Lower lobe of right lung (tissue), 2 donors: ENCODE measurements at regions not wholly inside any gene's neighbourhood (a gene's known extent, or its start where the extent isn't known, plus 50 kb on each side); places are given as distances from the start of the nearest gene placed in this dataset.

Source experiments
- ATAC-seq, 2 donors: fragments of 200-7000 bp; cut with Tn5 transposase; one replicate each; pipeline ENCODE4 v1.9.1; 2020 to 2022; ENCODE audit warnings: mild to moderate bottlenecking in 2 of 2, moderate library complexity in 2 of 2
- DNase-seq: peaks from one replicate; pipeline ENCODE4 v3.0.0-alpha.2; 2020
- H3K27ac ChIP-seq: fragments of 200-600 bp; one replicate; pipeline ENCODE4 v1.8.0; 2022
- H3K27me3 ChIP-seq: fragments of 200-600 bp; one replicate; pipeline ENCODE4 v1.8.0; 2022; ENCODE audit warnings: low read depth
- H3K36me3 ChIP-seq: fragments of 200-600 bp; one replicate; pipeline ENCODE4 v1.8.0; 2022; ENCODE audit warnings: mild to moderate bottlenecking
- H3K4me1 ChIP-seq: fragments of 200-600 bp; one replicate; pipeline ENCODE4 v1.8.0; 2022
- H3K4me3 ChIP-seq: fragments of 200-600 bp; one replicate; pipeline ENCODE4 v1.8.0; 2022; ENCODE audit warnings: mild to moderate bottlenecking
- H3K9me3 ChIP-seq: fragments of 200-600 bp; one replicate; pipeline ENCODE4 v1.8.0; 2022
- CTCF ChIP-seq: fragments of 200-600 bp; IDR thresholded peaks from one replicate; pipeline ENCODE4 v1.8.0; 2022; ENCODE audit warnings: antibody characterized with exemption, mild to moderate bottlenecking
- intact Hi-C: fragments of 100-400 bp; cut with DNase I; formaldehyde crosslinking; loops from one replicate; pipeline ENCODE4 v1.11.0; 2022
- donor health status: DM: no; HTN: yes; CAD: no; lungs with severe emphysema.

- Histone ChIP-seq H3K4me1 (no peaks in the 10 kb centered on the region), H3K36me3 (no peaks in the 10 kb centered on the region), H3K9me3 (no peaks in the 10 kb centered on the region), H3K27me3 (no peaks in the 10 kb centered on the region), H3K4me3 (no peak overlapping the region), H3K27ac (no peak overlapping the region)
- TF ChIP-seq CTCF: no peak
- intact Hi-C loops: no loop called here
- DNase-seq (no peak), ATAC-seq (no peak)
Observed at GRCh38 chrY:14139521-14139920, 83.5 kb downstream of the VCY1B start.

- Histone ChIP-seq H3K4me3 (no peak overlapping the region), H3K9me3 (no peaks in the 10 kb centered on the region), H3K36me3 (no peaks in the 10 kb centered on the region), H3K27me3 (no peaks in the 10 kb centered on the region), H3K4me1 (no peaks in the 10 kb centered on the region), H3K27ac (no peak overlapping the region)
- ATAC-seq (no peak), DNase-seq (no peak)
- TF ChIP-seq CTCF: no peak
- intact Hi-C loops: no loop called here
Observed at GRCh38 chrY:14145614-14146013, 89.6 kb downstream of the VCY1B start.

GRCh38 chrY:14182776-14183175 is 126.7 kb downstream of the VCY1B start:
- no peaks in the 10 kb centered on the region for H3K4me1 ChIP-seq
- H3K9me3 ChIP-seq: no peaks in the 10 kb centered on the region
- DNase-seq: no peak
- no peaks in the 10 kb centered on the region for H3K27me3 ChIP-seq
- no peak for TF ChIP-seq CTCF
- ATAC-seq: no peak
- no peak overlapping the region for H3K4me3 ChIP-seq
- intact Hi-C loops: no loop called here
- no peak overlapping the region for H3K27ac ChIP-seq
- H3K36me3 ChIP-seq: no peaks in the 10 kb centered on the region

GRCh38 chrY:14222014-14222413 is 166.0 kb downstream of the VCY1B start:
- no peak for TF ChIP-seq CTCF
- DNase-seq (no peak), ATAC-seq (no peak)
- intact Hi-C loops: no loop called here
- H3K4me3 ChIP-seq: no peak overlapping the region
- no peaks in the 10 kb centered on the region for H3K36me3 ChIP-seq
- no peaks in the 10 kb centered on the region for H3K4me1 ChIP-seq
- no peaks in the 10 kb centered on the region for H3K27me3 ChIP-seq
- H3K9me3 ChIP-seq: no peaks in the 10 kb centered on the region
- no peak overlapping the region for H3K27ac ChIP-seq

- Histone ChIP-seq H3K4me1 (no peaks in the 10 kb centered on the region), H3K27me3 (no peaks in the 10 kb centered on the region), H3K27ac (no peak overlapping the region), H3K9me3 (no peaks in the 10 kb centered on the region), H3K36me3 (no peaks in the 10 kb centered on the region), H3K4me3 (no peak overlapping the region)
- TF ChIP-seq CTCF: no peak
- ATAC-seq: no peak
- no peak for DNase-seq
- intact Hi-C loops: no loop called here
Observed at GRCh38 chrY:14231703-14232102, 175.7 kb downstream of the VCY1B start.

GRCh38 chrY:14235070-14235469 is 179.0 kb downstream of the VCY1B start:
- Histone ChIP-seq H3K4me3 (no peak overlapping the region), H3K36me3 (no peaks in the 10 kb centered on the region), H3K9me3 (no peaks in the 10 kb centered on the region), H3K4me1 (no peaks in the 10 kb centered on the region), H3K27me3 (no peaks in the 10 kb centered on the region), H3K27ac (no peak overlapping the region)
- no peak for TF ChIP-seq CTCF
- ATAC-seq: no peak
- DNase-seq: no peak
- intact Hi-C loops: no loop called here
